ENCODE measurements at regions not wholly inside any gene's neighbourhood (a gene's known extent, or its start where the extent isn't known, plus 50 kb on each side); places are given as distances from the start of the nearest gene placed in this dataset.

DNA sequence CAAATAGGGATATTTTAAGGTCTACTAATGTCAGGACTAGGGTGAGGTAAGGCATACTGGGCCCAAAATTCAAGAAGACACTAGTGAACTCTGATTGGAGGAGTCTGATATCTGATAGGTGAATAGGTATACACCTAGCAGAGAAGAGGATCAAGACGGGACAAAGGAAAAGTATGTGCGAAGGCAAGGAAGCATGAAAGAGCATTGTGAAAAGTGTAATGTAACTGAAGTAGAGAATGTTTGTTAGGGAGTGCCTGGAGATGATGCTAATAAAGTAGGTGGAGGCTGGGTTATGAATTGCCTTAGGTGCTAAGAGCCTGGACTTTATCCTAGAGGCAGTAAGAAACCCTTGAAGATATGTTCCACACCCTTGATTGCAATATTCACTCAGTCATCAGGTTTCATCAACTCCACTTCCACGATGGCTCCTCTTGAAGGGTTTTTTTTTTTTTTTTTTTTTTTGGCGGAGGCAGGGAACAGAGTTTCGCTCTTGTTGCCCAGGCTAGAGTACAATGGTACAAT, 49.9 kb upstream of the XIAP start:
- H3K9me1 ChIP-seq (ENCODE audit: control insufficient read depth, extremely low read depth, insufficient read depth, low read length), result no peaks in the 10 kb centered on the region
- no peak overlapping the region for H3K4me2 ChIP-seq (ENCODE audit: control insufficient read depth, extremely low read depth, insufficient read depth, low read depth, low read length)
- H3K79me2 ChIP-seq (ENCODE audit: control insufficient read depth, insufficient read depth, low read length), result no peaks in the 10 kb centered on the region
- no peak for DNase-seq (ENCODE audit: low read depth, low spot score)
- H3K4me3 ChIP-seq (ENCODE audit: control insufficient read depth in 2 of 3, extremely low read depth in 1 of 3, insufficient read depth in 2 of 3, low read depth in 1 of 3, low read length in 3 of 3), result no peak overlapping the region
- H3K9me3 ChIP-seq (ENCODE audit: control insufficient read depth, low read depth, low read length), result no peaks in the 10 kb centered on the region
- no peak overlapping the region for H3K27ac ChIP-seq (ENCODE audit: control insufficient read depth, insufficient read depth, low read length)
- peaks cover 4% of the 10 kb centered on the region for H3K4me1 ChIP-seq (ENCODE audit: control insufficient read depth, extremely low read depth, insufficient read depth, low read length)
- dilution Hi-C loops (cut with MboI; ENCODE audit: extremely low pct_ligation_motif_present, low sequenced_read_pairs), result no loop called here
- no peaks in the 10 kb centered on the region for H3K36me3 ChIP-seq (ENCODE audit: control insufficient read depth in 2 of 2, extremely low read depth in 1 of 2, insufficient read depth in 2 of 2, low read length in 2 of 2)
- no peak overlapping the region for H3K9ac ChIP-seq (ENCODE audit: control insufficient read depth, extremely low read depth, insufficient read depth, low read length)
- TF ChIP-seq CTCF (optimal IDR thresholded peaks at IDR 0.05 in 1 of 3, IDR thresholded peaks at IDR 0.05 in 1 of 3, conservative IDR thresholded peaks at IDR 0.05 in 1 of 3; ENCODE audit: extremely low read depth in 1 of 3, insufficient read depth in 2 of 3, low read length in 3 of 3) (no peak), EZH2 (IDR thresholded peaks at IDR 0.05; ENCODE audit: low read length) (no peak)
- H2AFZ ChIP-seq (ENCODE audit: control insufficient read depth, low read length), result no peak overlapping the region
- no peaks in the 10 kb centered on the region for H4K20me1 ChIP-seq (ENCODE audit: control insufficient read depth, extremely low read depth, insufficient read depth, low read length)
- no peaks in the 10 kb centered on the region for H3K27me3 ChIP-seq (ENCODE audit: control insufficient read depth, extremely low read depth, insufficient read depth, low read length)
- FAIRE-seq, result no peak

All from keratinocyte (primary cell).